Activated B cell treated with CpG ODN at 0.5 μM for 24 hours (primary cell): ENCODE measurements at regions not wholly inside any gene's neighbourhood (a gene's known extent, or its start where the extent isn't known, plus 50 kb on each side); places are given as distances from the start of the nearest gene placed in this dataset.

ENCODE experiments used
- ATAC-seq: fragments of 200-7000 bp; cut with Tn5 transposase; one replicate; pipeline ENCODE4 v1.10.0; 2021; ENCODE audit warnings: low read depth, mild to moderate bottlenecking, moderate library complexity
- CTCF ChIA-PET: fragments of 350-600 bp; sonication (Branson Sonifier 250); formaldehyde crosslinking; loops from one replicate; lab custom pipeline; 2021; ENCODE audit warnings: antibody characterized with exemption; lab: Charles Lee
- POLR2A ChIA-PET: fragments of 350-600 bp; sonication (Branson Sonifier 250); formaldehyde crosslinking; loops from one replicate; lab custom pipeline; 2021; ENCODE audit warnings: antibody characterized with exemption; lab: Charles Lee
- DNase-seq: peaks from one replicate; pipeline ENCODE4 v3.0.0; 2022
- H3K27ac Mint-ChIP-seq: one replicate; pipeline ENCODE4 v1.8.0; 2020; ENCODE audit warnings: mixed read lengths
- H3K27me3 Mint-ChIP-seq: one replicate; pipeline ENCODE4 v1.8.0; 2021; ENCODE audit warnings: mixed read lengths
- H3K36me3 Mint-ChIP-seq: one replicate; pipeline ENCODE4 v1.8.0; 2021; ENCODE audit warnings: low read depth, mixed read lengths
- H3K4me1 Mint-ChIP-seq: one replicate; pipeline ENCODE4 v1.8.0; 2021; ENCODE audit warnings: mixed read lengths
- H3K4me3 Mint-ChIP-seq: one replicate; pipeline ENCODE4 v1.8.0; 2020; ENCODE audit warnings: mild to moderate bottlenecking, mixed read lengths
- H3K9me3 Mint-ChIP-seq: one replicate; pipeline ENCODE4 v1.8.0; 2020; ENCODE audit warnings: mixed read lengths
- CTCF ChIP-seq: fragments of 200-600 bp; IDR thresholded peaks from one replicate; pipeline ENCODE4 v1.8.0; 2022; ENCODE audit warnings: antibody characterized with exemption, mild to moderate bottlenecking
- intact Hi-C: fragments of 100-400 bp; cut with micrococcal nuclease; formaldehyde crosslinking; loops from one replicate; pipeline ENCODE4 v1.15.1; 2024

GRCh38 chr12:24573621-24574020, 375.3 kb downstream of the BCAT1 start:
- no peak for ATAC-seq

GRCh38 chr12:24565300-24565699, 383.6 kb downstream of the BCAT1 start:
- H3K27me3 Mint-ChIP-seq: peaks cover 23% of the 10 kb centered on the region
- DNase-seq: no peak

More at GRCh38 chr12:24573621-24574020, 375.3 kb downstream of the BCAT1 start:
- Mint-ChIP-seq H3K27ac (no peak overlapping the region), H3K4me3 (no peak overlapping the region), H3K4me1 (no peaks in the 10 kb centered on the region), H3K9me3 (no peaks in the 10 kb centered on the region), H3K36me3 (no peaks in the 10 kb centered on the region), H3K27me3 (peaks cover 4% of the 10 kb centered on the region)
- DNase-seq: no peak
- no peak for TF ChIP-seq CTCF
- ChIA-PET CTCF (interaction anchor here (1.3 kb wide), 1 partner anchor 213 kb away, joined by 4 read pairs; no protein-coding TSS in a partner anchor), POLR2A (no interaction called here)
- intact Hi-C loops: no loop called here

GRCh38 chr12:24562771-24563431, 386.0 kb downstream of the BCAT1 start:
- no peak for TF ChIP-seq CTCF
- Mint-ChIP-seq H3K9me3 (no peaks in the 10 kb centered on the region), H3K4me1 (peaks cover 28% of the 10 kb centered on the region), H3K27me3 (peaks cover 23% of the 10 kb centered on the region), H3K27ac (peak overlapping the region; percentile 74), H3K36me3 (peaks cover 7% of the 10 kb centered on the region), H3K4me3 (peak overlapping the region; percentile 87)
- DNase-seq (peak; percentile 47), ATAC-seq (peak; percentile 46)
- intact Hi-C loops: loop anchor here (2.0 to 5.0 kb wide), 4 partner anchors 144 to 291 kb away; no protein-coding TSS in a partner anchor
- POLR2A ChIA-PET: interaction anchor here (0.6 to 3.6 kb wide), 14 partner anchors 21 to 276 kb away, joined by 3 to 22 read pairs (median 5); no protein-coding TSS in a partner anchor
- CTCF ChIA-PET: interaction anchor here (1.5 kb wide), 1 partner anchor 203 kb away, joined by 3 read pairs; no protein-coding TSS in a partner anchor

More at GRCh38 chr12:24565300-24565699, 383.6 kb downstream of the BCAT1 start:
- Mint-ChIP-seq H3K4me3 (no peak overlapping the region), H3K9me3 (no peaks in the 10 kb centered on the region), H3K27ac (no peak overlapping the region), H3K36me3 (peaks cover 7% of the 10 kb centered on the region), H3K4me1 (peaks cover 23% of the 10 kb centered on the region)
- ATAC-seq: no peak
- CTCF ChIA-PET: no interaction called here
- TF ChIP-seq CTCF: no peak
- intact Hi-C loops: no loop called here
- POLR2A ChIA-PET: interaction anchor here (1.8 kb wide), 1 partner anchor 149 kb away, joined by 6 read pairs; no protein-coding TSS in a partner anchor

- POLR2A ChIA-PET: interaction anchor here (0.8 to 3.6 kb wide), 11 partner anchors 22 to 276 kb away, joined by 3 to 22 read pairs (median 4); no protein-coding TSS in a partner anchor
- no peak for TF ChIP-seq CTCF
- ATAC-seq: peak; percentile 55
- intact Hi-C loops: loop anchor here (1.0 to 5.0 kb wide), 6 partner anchors 145 to 290 kb away; no protein-coding TSS in a partner anchor
- Mint-ChIP-seq H3K27me3 (peaks cover 23% of the 10 kb centered on the region), H3K36me3 (peaks cover 7% of the 10 kb centered on the region), H3K4me1 (peaks cover 28% of the 10 kb centered on the region), H3K4me3 (peak overlapping the region; percentile 87), H3K27ac (peak overlapping the region; percentile 76), H3K9me3 (no peaks in the 10 kb centered on the region)
- CTCF ChIA-PET: interaction anchor here (1.4 to 1.5 kb wide), 2 partner anchors 202 kb away, joined by 3 to 4 read pairs; no protein-coding TSS in a partner anchor
- DNase-seq: peak; percentile 46
Measured at GRCh38 chr12:24561882-24562770, 386.8 kb downstream of the BCAT1 start.
